Epithelial cell of prostate (primary cell): ENCODE measurements at regions not wholly inside any gene's neighbourhood (a gene's known extent, or its start where the extent isn't known, plus 50 kb on each side); places are given as distances from the start of the nearest gene placed in this dataset.

ENCODE experiments used
- DNase-seq: peaks from one replicate; pipeline ENCODE4 v3.0.0-alpha.2; 2011; ENCODE audit warnings: low read depth, low spot score
- H3K27ac ChIP-seq: fragments of 450-650 bp; 2 replicates; pipeline ENCODE4 v1.5.1; 2017; ENCODE audit warnings: mild to moderate bottlenecking

GRCh38 chr17:71361656-71362450 is 759.0 kb upstream of the SOX9 start:
- H3K27ac ChIP-seq: no peak overlapping the region
- DNase-seq: no peak

DNA sequence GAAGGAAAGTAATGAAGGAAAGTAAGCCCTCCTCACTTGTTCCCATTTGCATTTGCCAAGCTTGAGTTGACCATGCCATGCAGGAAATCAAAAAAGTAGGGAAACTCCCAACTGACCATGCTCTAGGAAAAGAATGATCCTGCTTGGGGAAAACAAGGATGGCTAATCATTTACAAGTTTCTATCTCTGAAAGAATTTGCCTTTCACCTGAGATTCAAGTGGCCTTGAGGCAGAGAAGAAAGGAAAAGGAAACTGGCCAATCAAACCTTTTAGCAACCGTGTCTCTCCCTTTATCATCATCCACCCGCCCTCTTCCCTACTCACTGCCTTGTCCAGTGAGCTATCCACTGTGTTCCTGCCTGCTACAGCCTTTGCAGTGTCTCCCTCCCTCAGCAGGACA is 757.2 kb upstream of the SOX9 start:
- DNase-seq: no peak
- H3K27ac ChIP-seq: no peak overlapping the region

DNA sequence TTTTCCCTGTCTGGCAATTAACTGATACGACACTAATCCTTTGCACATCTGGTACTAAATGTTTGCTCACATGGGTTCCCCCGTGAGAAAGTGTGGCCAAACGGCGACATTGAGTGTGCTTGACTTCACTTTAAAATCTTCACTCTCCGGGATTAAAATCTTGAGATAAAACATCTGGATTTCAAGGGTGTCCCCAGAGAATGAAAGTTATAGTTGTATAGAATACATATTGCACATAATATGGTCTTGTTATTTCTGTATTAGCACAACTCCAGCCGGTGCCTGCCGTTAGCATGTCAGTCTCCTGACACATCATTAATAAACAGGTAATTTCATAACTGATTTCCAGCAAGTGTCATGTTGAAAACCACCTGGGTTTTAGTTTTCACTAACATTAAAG is 749.0 kb upstream of the SOX9 start:
- DNase-seq: no peak
- no peak overlapping the region for H3K27ac ChIP-seq

DNA sequence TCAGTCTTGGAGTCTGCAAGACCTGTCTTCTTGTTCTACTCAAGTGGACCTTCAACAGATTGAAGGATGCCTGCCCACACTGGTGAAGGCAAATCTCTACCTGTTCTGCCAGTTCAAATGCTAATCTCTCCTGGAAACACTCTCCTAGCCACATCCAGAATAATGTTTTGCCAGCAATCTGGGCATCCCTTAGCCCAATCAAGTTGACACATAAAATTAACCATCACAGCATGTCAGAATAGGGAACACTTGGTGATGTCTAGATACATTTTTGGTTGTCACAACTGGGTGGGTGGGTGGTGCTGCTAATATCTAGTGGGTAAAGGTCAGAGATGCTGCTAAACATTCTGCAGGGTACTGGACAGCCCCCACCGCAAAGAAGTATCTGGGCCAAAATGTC is 744.9 kb upstream of the SOX9 start:
- H3K27ac ChIP-seq: no peak overlapping the region
- DNase-seq: no peak

DNA sequence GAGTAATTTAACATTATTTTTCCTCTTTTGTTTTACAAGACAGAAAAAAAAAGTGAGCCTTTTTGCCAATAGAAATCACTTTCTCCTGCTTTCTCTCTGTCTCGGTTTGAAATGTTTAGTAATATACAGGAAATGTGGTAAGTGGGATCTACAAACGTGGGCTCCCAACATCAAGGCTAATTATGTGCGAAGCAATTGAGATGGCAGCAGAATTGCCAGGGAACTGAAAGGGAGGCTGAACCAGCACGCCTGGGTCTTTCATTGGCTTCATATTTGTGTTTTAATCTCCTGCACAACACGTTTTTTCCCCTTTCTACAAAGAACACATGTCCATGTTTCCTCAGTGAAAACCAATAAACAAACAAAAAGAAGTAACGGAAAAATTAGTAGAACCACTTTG is 743.9 kb upstream of the SOX9 start:
- DNase-seq: no peak
- H3K27ac ChIP-seq: no peak overlapping the region

- no peak for DNase-seq
- H3K27ac ChIP-seq: no peak overlapping the region
Observed at GRCh38 chr17:71378036-71378435, 742.8 kb upstream of the SOX9 start.

GRCh38 chr17:71378741-71379140 is 742.1 kb upstream of the SOX9 start:
- no peak overlapping the region for H3K27ac ChIP-seq
- no peak for DNase-seq

GRCh38 chr17:71379512-71379911 is 741.3 kb upstream of the SOX9 start:
- no peak overlapping the region for H3K27ac ChIP-seq
- DNase-seq: no peak

GRCh38 chr17:71380535-71380934 is 740.3 kb upstream of the SOX9 start:
- H3K27ac ChIP-seq: no peak overlapping the region

DNA sequence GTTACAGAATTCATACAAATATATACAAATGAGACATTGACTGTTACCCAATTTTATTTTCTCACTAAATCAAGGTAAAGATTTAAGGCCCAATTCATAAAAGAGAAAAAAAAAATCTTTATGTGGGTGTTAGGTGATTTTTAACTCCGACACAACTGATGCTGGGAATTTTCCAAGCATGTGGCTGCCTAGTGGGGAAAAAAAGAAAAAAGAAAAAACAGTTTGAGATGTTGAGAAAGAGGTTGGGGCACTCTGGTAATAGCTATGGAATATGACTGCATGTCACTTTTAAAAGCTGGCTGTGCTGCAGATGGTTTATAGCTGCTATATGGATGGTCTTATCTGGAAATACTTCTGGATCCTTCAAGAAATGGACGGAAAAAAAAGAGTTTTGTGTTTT is 739.9 kb upstream of the SOX9 start:
- DNase-seq: no peak
- H3K27ac ChIP-seq: no peak overlapping the region

More at GRCh38 chr17:71380535-71380934, 740.3 kb upstream of the SOX9 start:
- no peak for DNase-seq

DNA sequence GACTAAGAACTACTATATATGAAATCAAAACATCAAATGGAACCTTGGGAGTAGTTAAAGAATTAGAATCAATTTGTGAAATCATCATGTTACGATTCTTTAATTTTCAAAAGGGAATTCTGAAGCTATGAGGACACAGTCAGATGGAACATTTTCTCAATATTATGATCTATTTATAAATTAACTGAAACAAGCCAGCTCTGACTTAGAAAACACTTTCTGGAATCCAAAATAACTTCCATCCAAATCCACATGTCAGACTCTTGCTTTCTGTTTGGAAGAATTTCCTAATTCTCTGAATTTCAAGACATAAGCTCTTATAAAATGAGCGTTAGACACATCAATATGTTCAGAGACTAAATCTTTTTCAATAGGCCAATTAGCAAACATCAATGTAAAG is 737.7 kb upstream of the SOX9 start:
- no peak overlapping the region for H3K27ac ChIP-seq
- DNase-seq: no peak

- DNase-seq: no peak
Observed at GRCh38 chr17:71387456-71387855, 733.4 kb upstream of the SOX9 start.

DNA sequence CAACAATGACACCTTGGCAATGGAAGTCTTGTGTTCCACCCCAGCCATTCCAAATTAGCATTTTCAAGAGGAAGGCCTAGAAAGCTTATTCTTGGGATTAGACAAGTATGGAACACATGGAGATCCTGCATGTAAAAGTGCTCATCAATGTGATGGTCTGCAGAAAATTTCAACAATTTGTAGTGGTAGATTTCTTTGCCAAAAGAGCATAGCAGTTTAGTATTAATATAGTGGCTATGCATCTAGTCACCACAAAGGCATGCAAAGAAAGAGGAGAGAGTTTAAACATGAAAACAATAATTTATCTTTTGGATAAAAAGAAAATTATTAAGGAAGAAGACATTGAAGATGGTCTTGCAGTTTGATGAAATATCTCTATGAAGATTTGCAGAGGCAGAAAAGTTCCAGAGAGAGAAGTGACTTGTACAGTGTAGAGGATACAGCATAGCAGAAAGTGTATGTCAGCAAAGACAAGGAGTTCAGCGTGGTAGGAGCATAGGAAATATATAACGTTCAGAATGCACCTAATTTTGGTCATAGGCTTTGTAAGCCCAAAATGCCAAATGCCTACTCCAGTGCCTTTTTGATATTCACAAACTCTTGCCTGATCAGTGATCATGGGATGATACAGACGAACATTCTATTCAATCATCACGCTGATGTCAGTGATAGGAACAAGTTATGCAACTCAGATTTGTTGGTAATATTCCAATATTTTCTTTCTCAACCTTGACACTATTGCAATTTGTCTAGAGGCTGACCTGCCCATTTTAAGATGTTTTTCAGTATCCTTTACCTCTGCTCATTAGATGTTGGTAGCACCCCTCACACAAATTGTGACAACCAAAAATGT is 727.9 kb upstream of the SOX9 start:
- H3K27ac ChIP-seq: no peak overlapping the region
- no peak for DNase-seq

More at GRCh38 chr17:71387456-71387855, 733.4 kb upstream of the SOX9 start:
- no peak overlapping the region for H3K27ac ChIP-seq

- no peak overlapping the region for H3K27ac ChIP-seq
- DNase-seq: no peak
Observed at GRCh38 chr17:71395901-71396300, 724.9 kb upstream of the SOX9 start.

DNA sequence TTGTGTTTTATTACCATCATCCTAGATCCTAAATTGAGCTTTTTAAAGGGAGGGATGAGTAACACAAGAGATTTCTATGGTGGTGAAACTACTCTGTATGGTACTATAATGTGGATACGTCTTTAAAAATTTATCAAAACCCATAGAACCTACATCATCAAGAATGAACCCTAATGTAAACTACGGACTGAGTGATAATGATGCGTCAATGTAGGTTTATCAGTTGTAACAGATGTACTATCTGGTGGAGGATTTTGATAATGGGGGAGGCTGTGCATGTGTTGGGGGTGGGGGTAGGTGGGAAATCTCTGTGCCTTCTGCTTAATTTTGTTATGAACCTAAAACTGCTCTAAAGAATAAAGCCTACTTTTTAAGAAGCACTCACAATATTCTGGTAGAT is 724.1 kb upstream of the SOX9 start:
- H3K27ac ChIP-seq: no peak overlapping the region
- no peak for DNase-seq

DNA sequence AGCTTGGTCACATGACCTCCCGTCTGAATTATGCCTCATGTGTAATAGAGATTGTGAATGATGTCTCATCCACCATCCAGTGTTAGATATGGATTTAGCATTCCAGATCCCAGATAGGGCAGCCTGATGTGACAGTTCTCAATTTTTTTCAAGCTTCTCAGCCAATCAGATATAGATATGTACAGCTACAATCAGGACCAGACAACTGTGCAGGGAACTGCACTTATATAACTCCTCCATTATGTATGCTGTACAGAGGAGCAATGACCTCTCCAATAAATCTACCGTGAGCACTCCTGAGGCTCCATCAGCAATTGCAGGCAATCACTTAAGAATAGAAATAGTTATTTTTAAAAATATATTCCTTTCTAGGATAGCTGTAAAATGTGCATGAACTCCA is 722.8 kb upstream of the SOX9 start:
- no peak overlapping the region for H3K27ac ChIP-seq
- no peak for DNase-seq

DNA sequence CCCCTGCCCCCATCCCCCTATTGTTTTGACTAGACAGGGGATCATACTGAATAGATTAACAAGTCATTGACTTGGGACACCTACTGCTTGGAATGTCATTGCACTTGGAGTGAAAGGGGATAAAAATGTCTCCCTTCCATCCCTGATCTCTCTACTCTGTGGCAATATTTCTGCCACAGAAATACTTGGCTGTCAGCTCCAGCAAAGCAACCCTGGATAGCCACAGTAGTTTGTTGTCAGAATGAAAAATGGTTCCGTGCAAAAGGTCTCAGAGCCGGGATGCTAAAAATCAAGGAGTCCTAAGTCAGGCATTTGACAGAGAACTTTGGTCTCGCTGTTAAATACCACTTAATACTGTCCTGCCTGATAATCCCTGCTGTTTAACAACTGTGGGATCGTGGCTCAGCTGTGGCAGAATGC is 722.0 kb upstream of the SOX9 start:
- DNase-seq: no peak
- no peak overlapping the region for H3K27ac ChIP-seq

DNA sequence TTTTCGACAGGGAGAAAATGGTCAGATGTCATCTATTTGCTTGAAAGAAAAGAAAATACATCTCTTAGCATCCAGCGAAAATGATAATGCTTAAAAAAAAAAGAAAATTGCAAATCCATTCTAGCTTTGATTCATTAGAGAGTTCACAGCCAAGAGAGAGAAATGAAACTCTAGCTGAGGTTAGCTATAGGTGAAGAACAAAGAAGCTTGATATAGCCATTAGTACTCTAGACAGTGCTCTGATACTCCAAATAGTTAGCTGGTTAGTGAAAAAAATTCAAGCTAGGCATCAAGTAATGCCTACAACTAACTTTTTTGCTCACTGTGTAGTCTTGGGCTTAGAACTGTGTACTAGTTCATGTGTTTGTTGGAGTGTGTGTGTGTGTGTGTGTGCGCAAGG is 721.6 kb upstream of the SOX9 start:
- H3K27ac ChIP-seq: no peak overlapping the region
- DNase-seq: no peak

DNA sequence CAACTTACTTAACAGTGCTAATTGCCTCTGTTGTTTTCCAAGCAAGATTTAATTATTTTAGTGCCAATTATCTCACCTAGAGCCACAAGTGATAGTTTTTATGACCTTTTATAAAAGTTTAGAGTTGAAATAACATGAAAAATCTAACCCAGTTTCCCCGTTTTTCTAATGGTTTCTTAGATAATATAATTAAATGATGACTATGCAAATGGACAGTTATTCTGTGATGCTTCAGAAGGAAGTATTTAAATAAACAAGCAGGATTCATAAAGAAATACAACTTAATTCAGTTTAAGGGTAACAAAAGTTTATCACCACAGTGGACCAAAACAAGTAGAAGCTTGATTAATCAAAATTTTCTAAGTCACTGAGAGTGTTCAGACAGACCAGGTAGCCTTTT is 721.2 kb upstream of the SOX9 start:
- no peak for DNase-seq
- no peak overlapping the region for H3K27ac ChIP-seq

DNA sequence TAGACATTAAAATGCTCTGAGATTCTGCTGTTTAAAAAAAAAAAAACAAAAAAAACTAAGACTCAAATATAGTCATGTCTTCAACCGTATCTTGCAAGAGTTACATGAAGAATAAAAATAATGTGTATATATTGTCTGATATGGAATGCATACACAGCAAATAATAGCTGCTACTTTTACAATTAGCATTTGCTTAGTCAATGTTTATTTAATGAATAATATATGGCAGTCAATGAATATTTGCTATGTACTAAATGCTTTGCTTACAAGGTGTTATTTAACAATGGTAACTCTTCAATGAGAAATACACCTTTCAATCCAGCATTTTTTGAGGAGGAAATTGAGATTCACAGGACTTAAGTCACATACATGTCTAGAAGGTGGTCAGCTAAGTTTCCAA is 718.8 kb upstream of the SOX9 start:
- no peak for DNase-seq
- peak overlapping the region; percentile 81 for H3K27ac ChIP-seq

GRCh38 chr17:71402661-71403141 is 718.1 kb upstream of the SOX9 start:
- peak; percentile 88 for DNase-seq
- peak overlapping the region; percentile 81 for H3K27ac ChIP-seq
